K562 (cell line): ENCODE measurements at regions not wholly inside any gene's neighbourhood (a gene's known extent, or its start where the extent isn't known, plus 50 kb on each side); places are given as distances from the start of the nearest gene placed in this dataset.

Experiments
- ATAC-seq: fragments of 200-7000 bp; cut with Tn5 transposase; 3 replicates; pipeline ENCODE4 v1.9.1; 2020; ENCODE audit warnings: moderate library complexity
- BruUV-seq: library from RNA; stranded (reverse); fragments of 400-500 nt; replicated peaks from 2 replicates; lab custom pipeline; 2021; lab: Mats Ljungman, UMichigan
- CTCF ChIA-PET: fragments of 300-600 bp; formaldehyde crosslinking; extraction: SDS; loops from one replicate; lab custom pipeline; 2021; ENCODE audit warnings: low intra/inter-chr PET ratio; lab: Yijun Ruan, JAX
- POLR2A ChIA-PET: fragments of 300-600, 350-650 bp; sonication (Branson Sonifier 250); formaldehyde crosslinking; extraction: SDS; loops from one replicate; lab custom pipeline; 2021; ENCODE audit warnings: antibody characterized with exemption, inconsistent platforms; lab: Yijun Ruan, JAX
- DNase-seq, 4 experiments: peaks; one replicate each; pipeline versions ENCODE4 v3.0.0 to v3.0.0-alpha.2; 2011 to 2018; ENCODE audit warnings: low spot score in 3 of 4, mixed read lengths in 3 of 4; ENCODE audit errors: extremely low read depth in 1 of 4
- FAIRE-seq: peaks from 2 replicates; lab custom pipeline; 2011; peaks lifted over from hg19 to GRCh38; lab: Jason Lieb, UNC
- H2AFZ ChIP-seq: 2 replicates; pipeline ENCODE4 v1.6.0; 2011; ENCODE audit warnings: low read depth, low read length, control low read depth, inconsistent platforms
- H3K27ac ChIP-seq: fragments of 200-600 bp; 3 replicates; pipeline ENCODE4 v1.8.0; 2011; ENCODE audit warnings: low read depth, mild to moderate bottlenecking, control low read depth, inconsistent platforms, low read length, moderate library complexity, mixed read lengths; ENCODE audit errors: extremely low read depth
- H3K27me3 ChIP-seq, 2 experiments: fragments of 300-600 bp in 1 of 2; 2 replicates in 1 of 2; 3 replicates in 1 of 2; pipeline versions ENCODE4 v1.6.0 to v1.8.0; 2011; ENCODE audit warnings: inconsistent platforms in 2 of 2, low read length in 2 of 2, mild to moderate bottlenecking in 1 of 2, mixed read lengths in 1 of 2, moderate library complexity in 1 of 2; ENCODE audit not compliant: control insufficient read depth in 2 of 2, insufficient read depth in 2 of 2
- H3K36me3 ChIP-seq: fragments of 300-600 bp; 3 replicates; pipeline ENCODE4 v1.8.0; 2011; ENCODE audit warnings: mild to moderate bottlenecking, low read length, inconsistent platforms; ENCODE audit not compliant: control insufficient read depth, insufficient read depth
- H3K4me1 ChIP-seq, 2 experiments: fragments of 200-600 bp in 1 of 2; replicated peaks in 1 of 2; 2 replicates in 1 of 2; 3 replicates in 1 of 2; pipeline versions ENCODE4 v1.5.1 to v1.8.0; 2011; ENCODE audit warnings: inconsistent platforms in 2 of 2, low read length in 2 of 2, mild to moderate bottlenecking in 1 of 2, mixed read lengths in 1 of 2, moderate library complexity in 1 of 2; ENCODE audit not compliant: control insufficient read depth in 2 of 2, insufficient read depth in 2 of 2
- H3K4me2 ChIP-seq: 2 replicates; pipeline ENCODE4 v1.6.1; 2011; ENCODE audit warnings: low read length, control low read depth, inconsistent platforms, mixed read lengths; ENCODE audit not compliant: insufficient read depth
- H3K4me3 ChIP-seq: fragments of 200-600 bp; sonication (generic), shearing (Covaris generic); 2 replicates; pipeline ENCODE4 v1.5.1; 2016; ENCODE audit warnings: control low read depth, inconsistent platforms
- H3K79me2 ChIP-seq: fragments of 200-600 bp; 3 replicates; pipeline ENCODE4 v1.8.0; 2011; ENCODE audit warnings: low read length, inconsistent platforms; ENCODE audit not compliant: control insufficient read depth, insufficient read depth
- H3K9ac ChIP-seq, 2 experiments: 2 replicates each; pipeline versions ENCODE4 v1.6.0 to v1.6.1; 2011; ENCODE audit warnings: low read depth in 2 of 2, low read length in 2 of 2, control low read depth in 1 of 2, inconsistent platforms in 1 of 2, mild to moderate bottlenecking in 1 of 2, mixed read lengths in 1 of 2; ENCODE audit not compliant: insufficient read depth in 1 of 2
- H3K9me1 ChIP-seq: one replicate; pipeline ENCODE4 v1.6.0; 2011; ENCODE audit warnings: inconsistent platforms, mild to moderate bottlenecking, low read length, moderate library complexity; ENCODE audit not compliant: control insufficient read depth, insufficient read depth
- H3K9me3 ChIP-seq: replicated peaks from 2 replicates; pipeline ENCODE4 v1.5.1; 2011; ENCODE audit warnings: low read depth, low read length, inconsistent platforms; ENCODE audit not compliant: control insufficient read depth, insufficient read depth
- H4K20me1 ChIP-seq: replicated peaks from 2 replicates; pipeline ENCODE4 v1.6.1; 2011; ENCODE audit warnings: low read length, inconsistent platforms, mixed read lengths; ENCODE audit not compliant: control insufficient read depth, insufficient read depth
- ATF6 ChIP-seq: sonication (generic); formaldehyde crosslinking; IDR thresholded peaks from 2 replicates; pipeline ENCODE4 v1.4.0; 2020; ENCODE audit warnings: mild to moderate bottlenecking, missing genetic modification reagents
- CEBPZ ChIP-seq: fragments of 150-350 bp; IDR thresholded peaks from 2 replicates; pipeline ENCODE4 v1.6.1; 2014; ENCODE audit warnings: low read depth, mild to moderate bottlenecking, low read length, borderline replicate concordance
- CTBP1 ChIP-seq: fragments of 450-650 bp; IDR thresholded peaks from 2 replicates; pipeline ENCODE4 v1.6.1; 2016; ENCODE audit warnings: borderline replicate concordance
- ETS2 ChIP-seq: IDR thresholded peaks from 2 replicates; pipeline ENCODE4 v1.6.1; 2016; ENCODE audit warnings: borderline replicate concordance, missing genetic modification characterization, mild to moderate bottlenecking, moderate library complexity, missing compliant biosample characterization; ENCODE audit not compliant: poor library complexity, severe bottlenecking
- HDGF ChIP-seq: fragments of 450-650 bp; IDR thresholded peaks from 2 replicates; pipeline ENCODE4 v1.6.1; 2016
- KAT8 ChIP-seq: fragments of 450-650 bp; IDR thresholded peaks from 2 replicates; pipeline ENCODE4 v1.6.1; 2016; ENCODE audit warnings: low read depth, mild to moderate bottlenecking
- MTA1 ChIP-seq: fragments of 450-650 bp; IDR thresholded peaks from 2 replicates; pipeline ENCODE4 v1.6.1; 2017; ENCODE audit warnings: borderline replicate concordance
- NFIX ChIP-seq: fragments of 250-450 bp; sonication (Bioruptor Pico); IDR thresholded peaks from 2 replicates; pipeline ENCODE4 v1.4.0; 2020; ENCODE audit warnings: low read depth, mild to moderate bottlenecking, moderate library complexity
- PHF20 ChIP-seq: fragments of 450-650 bp; IDR thresholded peaks from 2 replicates; pipeline ENCODE4 v1.6.1; 2018; ENCODE audit not compliant: partially characterized antibody
- STAG1 ChIP-seq: sonication (generic); formaldehyde crosslinking; IDR thresholded peaks from 2 replicates; pipeline ENCODE4 v1.5.0; 2020; ENCODE audit warnings: missing genetic modification reagents, borderline replicate concordance
- YY1 ChIP-seq, 3 experiments: IDR thresholded peaks; 2 replicates each; pipeline ENCODE4 v1.6.1; 2011; ENCODE audit warnings: low read length in 2 of 3, mild to moderate bottlenecking in 2 of 3, moderate library complexity in 2 of 3, borderline replicate concordance in 1 of 3, control low read depth in 1 of 3, low read depth in 1 of 3; ENCODE audit not compliant: insufficient read depth in 3 of 3, insufficient replicate concordance in 2 of 3, control insufficient read depth in 1 of 3, insufficient read length in 1 of 3; ENCODE audit errors: extremely low read depth in 1 of 3
- ZBTB33 ChIP-seq: sonication (generic); formaldehyde crosslinking; IDR thresholded peaks from 2 replicates; pipeline ENCODE4 v1.8.1; 2023; ENCODE audit warnings: mild to moderate bottlenecking, missing genetic modification reagents
- ZKSCAN8 ChIP-seq: fragments of 200-800 bp; sonication (Bioruptor generic); IDR thresholded peaks from 2 replicates; pipeline ENCODE4 v1.6.1; 2016; ENCODE audit warnings: missing genetic modification characterization, missing compliant biosample characterization
- WGBS: fragments of 100-300 bp; shearing (Covaris generic); methylation state at CpG from one replicate; pipeline ENCODE4 v1.1.6; 2016; ENCODE audit warnings: low coverage, mixed read lengths; ENCODE audit not compliant: insufficient coverage; ENCODE audit errors: missing lambda C conversion rate; 5-methylcytosine and 5-hydroxymethylcytosine counted together
- in situ Hi-C: fragments of 300-500 bp; cut with MboI; formaldehyde crosslinking; loops from 4 replicates; pipeline ENCODE4 v1.15.0; 2018; ENCODE audit warnings: inconsistent platforms, mixed read lengths
- intact Hi-C: fragments of 100-400 bp; cut with micrococcal nuclease; formaldehyde crosslinking; loops from 2 replicates; pipeline ENCODE4 v1.14.2; 2022

DNA sequence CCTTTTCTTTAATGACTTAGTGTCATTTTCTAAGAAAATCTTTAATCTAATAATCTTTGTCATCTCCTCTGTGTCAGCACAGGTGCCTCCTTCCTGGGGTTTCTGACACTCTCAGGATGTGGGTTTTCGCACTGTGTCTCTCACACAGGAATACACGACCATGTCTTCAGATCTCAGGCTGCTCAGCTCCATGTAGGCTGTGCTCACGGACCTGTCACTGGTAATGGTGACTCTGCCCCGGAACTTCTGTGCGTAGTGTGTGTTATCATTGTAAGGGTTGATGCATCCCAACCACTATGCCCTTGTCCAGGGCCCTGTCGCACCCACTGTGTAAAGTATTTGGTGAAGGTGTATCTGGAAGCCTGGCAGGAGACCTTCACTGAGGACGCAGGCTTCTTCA lies 647.8 kb downstream of the TMEM121 start:
- H2AFZ ChIP-seq: no peak overlapping the region
- TF ChIP-seq ZBTB33 (CRISPR knock-in tag) (no peak), YY1 (IDR thresholded peaks at IDR 0.05; ENCODE audit: borderline replicate concordance in 1 of 3, control insufficient read depth in 1 of 3, extremely low read depth in 1 of 3, insufficient read depth in 3 of 3, insufficient read length in 1 of 3, insufficient replicate concordance in 2 of 3, low read depth in 1 of 3, low read length in 2 of 3) (no peak), ETS2 (tag) (no peak), KAT8 (no peak), STAG1 (no peak), CEBPZ (no peak), MTA1 (no peak), HDGF (no peak), PHF20 (no peak), CTBP1 (no peak), NFIX (no peak), ZKSCAN8 (CRISPR knock-in tag) (no peak), ATF6 (no peak)
- H3K36me3 ChIP-seq: no peaks in the 10 kb centered on the region
- H3K79me2 ChIP-seq: no peaks in the 10 kb centered on the region
- ChIA-PET CTCF (no interaction called here), POLR2A (interaction anchor here (0.7 kb wide), 1 partner anchor 247 kb away, joined by 3 read pairs; no protein-coding TSS in a partner anchor)
- H3K9me1 ChIP-seq: no peaks in the 10 kb centered on the region
- H3K4me2 ChIP-seq: no peak overlapping the region
- no peak overlapping the region for H3K27ac ChIP-seq
- H3K9ac ChIP-seq: no peak overlapping the region
- in situ Hi-C loops: no loop called here
- intact Hi-C loops: no loop called here
- BruUV-seq: no TSS peak
- H3K4me3 ChIP-seq: no peak overlapping the region
- H3K4me1 ChIP-seq: no peaks in the 10 kb centered on the region
- no peaks in the 10 kb centered on the region for H3K27me3 ChIP-seq
- FAIRE-seq (no peak), ATAC-seq (no peak), DNase-seq (no peak)
- no peaks in the 10 kb centered on the region for H3K9me3 ChIP-seq
- H4K20me1 ChIP-seq: no peaks in the 10 kb centered on the region
- WGBS: 0% methylated on average over 5 of the region's 7 CpGs
